Endothelial cell of umbilical vein (primary cell): ENCODE measurements at regions not wholly inside any gene's neighbourhood (a gene's known extent, or its start where the extent isn't known, plus 50 kb on each side); places are given as distances from the start of the nearest gene placed in this dataset.

Experiments
- EZH2 ChIP-seq: IDR thresholded peaks from 2 replicates; pipeline ENCODE4 v1.6.1; 2012; ENCODE audit warnings: borderline replicate concordance, low read depth, mild to moderate bottlenecking, moderate library complexity, low read length, inconsistent platforms; ENCODE audit not compliant: severe bottlenecking
- JUN ChIP-seq: IDR thresholded peaks from 2 replicates; pipeline ENCODE4 v1.6.1; 2011; ENCODE audit warnings: borderline replicate concordance, low read depth; ENCODE audit not compliant: insufficient read length, insufficient read depth
- POLR2AphosphoS5 ChIP-seq: IDR thresholded peaks from 2 replicates; pipeline ENCODE4 v1.6.1; 2012; ENCODE audit warnings: low read depth, mild to moderate bottlenecking, control low read depth, low read length, moderate library complexity; ENCODE audit not compliant: insufficient read depth
- TF ChIP-seq, protein P1 (sequence below), 2 donors: IDR thresholded peaks; 1 replicate in 1 of 2; 2 replicates in 1 of 2; pipeline ENCODE4 v1.5.1; 2011; ENCODE audit warnings: low read length in 2 of 2, mild to moderate bottlenecking in 2 of 2, moderate library complexity in 2 of 2, control low read depth in 1 of 2, inconsistent platforms in 1 of 2, low read depth in 1 of 2; ENCODE audit not compliant: insufficient read depth in 1 of 2; ENCODE audit errors: extremely low read depth in 1 of 2
- TF ChIP-seq, protein P2 (sequence below): IDR thresholded peaks from 2 replicates; pipeline ENCODE4 v1.6.1; 2011; ENCODE audit not compliant: insufficient read depth, insufficient read length

DNA sequence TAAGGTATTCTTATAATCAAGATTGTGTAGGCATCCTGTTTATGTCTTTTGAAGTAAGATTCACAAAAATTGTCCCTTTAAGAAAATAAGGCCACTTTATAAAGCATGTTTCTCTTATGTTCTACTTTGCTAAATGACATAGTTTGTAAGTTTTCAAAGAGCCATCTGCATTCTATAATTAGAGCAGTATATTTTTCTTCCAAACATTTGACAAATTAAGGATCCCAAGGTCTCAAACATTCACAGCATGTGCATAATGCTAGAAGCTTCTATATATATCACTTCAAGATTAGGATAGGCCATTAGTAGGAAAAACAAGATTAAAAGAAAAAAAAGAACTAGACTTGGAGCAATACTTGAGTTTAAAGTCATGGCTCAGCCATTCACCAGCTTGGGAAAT is 55.9 kb upstream of the DOK5 start:
- TF ChIP-seq, protein P1, sequence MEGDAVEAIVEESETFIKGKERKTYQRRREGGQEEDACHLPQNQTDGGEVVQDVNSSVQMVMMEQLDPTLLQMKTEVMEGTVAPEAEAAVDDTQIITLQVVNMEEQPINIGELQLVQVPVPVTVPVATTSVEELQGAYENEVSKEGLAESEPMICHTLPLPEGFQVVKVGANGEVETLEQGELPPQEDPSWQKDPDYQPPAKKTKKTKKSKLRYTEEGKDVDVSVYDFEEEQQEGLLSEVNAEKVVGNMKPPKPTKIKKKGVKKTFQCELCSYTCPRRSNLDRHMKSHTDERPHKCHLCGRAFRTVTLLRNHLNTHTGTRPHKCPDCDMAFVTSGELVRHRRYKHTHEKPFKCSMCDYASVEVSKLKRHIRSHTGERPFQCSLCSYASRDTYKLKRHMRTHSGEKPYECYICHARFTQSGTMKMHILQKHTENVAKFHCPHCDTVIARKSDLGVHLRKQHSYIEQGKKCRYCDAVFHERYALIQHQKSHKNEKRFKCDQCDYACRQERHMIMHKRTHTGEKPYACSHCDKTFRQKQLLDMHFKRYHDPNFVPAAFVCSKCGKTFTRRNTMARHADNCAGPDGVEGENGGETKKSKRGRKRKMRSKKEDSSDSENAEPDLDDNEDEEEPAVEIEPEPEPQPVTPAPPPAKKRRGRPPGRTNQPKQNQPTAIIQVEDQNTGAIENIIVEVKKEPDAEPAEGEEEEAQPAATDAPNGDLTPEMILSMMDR (IDR thresholded peaks at IDR 0.05; ENCODE audit: extremely low read depth in 1 of 2, insufficient read depth in 1 of 2, low read depth in 1 of 2, low read length in 2 of 2) = no peak
- TF ChIP-seq POLR2AphosphoS5 (no peak), EZH2 (no peak), JUN (no peak)
- TF ChIP-seq, protein P2, sequence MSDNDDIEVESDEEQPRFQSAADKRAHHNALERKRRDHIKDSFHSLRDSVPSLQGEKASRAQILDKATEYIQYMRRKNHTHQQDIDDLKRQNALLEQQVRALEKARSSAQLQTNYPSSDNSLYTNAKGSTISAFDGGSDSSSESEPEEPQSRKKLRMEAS = no peak
